ENCODE measurements at regions not wholly inside any gene's neighbourhood (a gene's known extent, or its start where the extent isn't known, plus 50 kb on each side); places are given as distances from the start of the nearest gene placed in this dataset.

- no peak for TF ChIP-seq POLR2A (IDR thresholded peaks at IDR 0.05)
- no peak for TF ChIP-seq CTCF (IDR thresholded peaks at IDR 0.05)
These were observed 639.7 kb downstream of the TRIML1 start for GRCh38 chr4:188778905-188779304.
